NT2/D1 (cell line): ENCODE measurements at regions not wholly inside any gene's neighbourhood (a gene's known extent, or its start where the extent isn't known, plus 50 kb on each side); places are given as distances from the start of the nearest gene placed in this dataset.

ENCODE experiments used
- SUZ12 ChIP-seq: IDR thresholded peaks from 2 replicates; pipeline ENCODE4 v1.6.1; 2011; ENCODE audit not compliant: insufficient read length, insufficient read depth; ENCODE audit errors: extremely low read depth
- YY1 ChIP-seq: IDR thresholded peaks from 2 replicates; pipeline ENCODE4 v1.6.1; 2011; ENCODE audit not compliant: insufficient read length, insufficient read depth

- TF ChIP-seq YY1 (no peak), SUZ12 (no peak)
Measured at GRCh38 chr18:67453901-67454300, 62.6 kb downstream of the DSEL start.
